ENCODE measurements at regions not wholly inside any gene's neighbourhood (a gene's known extent, or its start where the extent isn't known, plus 50 kb on each side); places are given as distances from the start of the nearest gene placed in this dataset.

DNA sequence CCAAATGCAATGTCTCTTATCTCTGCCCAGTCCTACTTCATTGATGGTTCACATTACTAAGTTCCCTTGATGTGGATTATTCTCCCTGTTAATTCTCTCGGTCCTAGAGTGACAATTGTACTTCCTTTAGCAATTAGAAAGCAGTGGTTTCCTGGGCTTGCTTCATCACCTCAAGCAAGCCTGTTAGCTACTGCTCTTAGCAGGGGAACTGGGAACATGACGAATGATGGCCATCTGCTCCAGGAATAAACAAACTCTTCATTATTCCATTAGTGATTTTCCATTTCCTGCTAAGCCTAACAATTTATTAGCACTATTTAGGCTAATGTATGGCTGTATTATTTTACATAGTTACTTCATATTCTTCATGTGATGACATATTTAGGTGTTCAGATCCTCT lies 331.8 kb downstream of the MTX2 start:
- TF ChIP-seq, protein P1, sequence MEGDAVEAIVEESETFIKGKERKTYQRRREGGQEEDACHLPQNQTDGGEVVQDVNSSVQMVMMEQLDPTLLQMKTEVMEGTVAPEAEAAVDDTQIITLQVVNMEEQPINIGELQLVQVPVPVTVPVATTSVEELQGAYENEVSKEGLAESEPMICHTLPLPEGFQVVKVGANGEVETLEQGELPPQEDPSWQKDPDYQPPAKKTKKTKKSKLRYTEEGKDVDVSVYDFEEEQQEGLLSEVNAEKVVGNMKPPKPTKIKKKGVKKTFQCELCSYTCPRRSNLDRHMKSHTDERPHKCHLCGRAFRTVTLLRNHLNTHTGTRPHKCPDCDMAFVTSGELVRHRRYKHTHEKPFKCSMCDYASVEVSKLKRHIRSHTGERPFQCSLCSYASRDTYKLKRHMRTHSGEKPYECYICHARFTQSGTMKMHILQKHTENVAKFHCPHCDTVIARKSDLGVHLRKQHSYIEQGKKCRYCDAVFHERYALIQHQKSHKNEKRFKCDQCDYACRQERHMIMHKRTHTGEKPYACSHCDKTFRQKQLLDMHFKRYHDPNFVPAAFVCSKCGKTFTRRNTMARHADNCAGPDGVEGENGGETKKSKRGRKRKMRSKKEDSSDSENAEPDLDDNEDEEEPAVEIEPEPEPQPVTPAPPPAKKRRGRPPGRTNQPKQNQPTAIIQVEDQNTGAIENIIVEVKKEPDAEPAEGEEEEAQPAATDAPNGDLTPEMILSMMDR (conservative IDR thresholded peaks at IDR 0.05; ENCODE audit: low read depth, low read length) = no peak
- TF ChIP-seq EZH2 (IDR thresholded peaks at IDR 0.05; ENCODE audit: low read length, unreplicated experiment) = no peak
- no peak for TF ChIP-seq EZH2phosphoT487 (IDR thresholded peaks at IDR 0.05; ENCODE audit: borderline replicate concordance, low read length)
